ENCODE measurements at regions not wholly inside any gene's neighbourhood (a gene's known extent, or its start where the extent isn't known, plus 50 kb on each side); places are given as distances from the start of the nearest gene placed in this dataset.

GRCh38 chr3:24810881-24811280 lies 316.2 kb upstream of the THRB start:
- no peak for TF ChIP-seq CTCF (IDR thresholded peaks at IDR 0.05)
- Mint-ChIP-seq H3K9me3 (peaks cover 26% of the 10 kb centered on the region), H3K36me3 (ENCODE audit: low read depth) (no peaks in the 10 kb centered on the region), H3K27ac (no peak overlapping the region), H3K27me3 (ENCODE audit: insufficient read depth) (no peaks in the 10 kb centered on the region), H3K4me1 (ENCODE audit: low read depth) (no peaks in the 10 kb centered on the region), H3K4me3 (no peak overlapping the region)
- no peak for DNase-seq

- no peak for DNase-seq
- Mint-ChIP-seq H3K27ac (no peak overlapping the region), H3K4me1 (ENCODE audit: low read depth) (no peaks in the 10 kb centered on the region), H3K9me3 (peaks cover 29% of the 10 kb centered on the region), H3K4me3 (no peak overlapping the region), H3K27me3 (ENCODE audit: insufficient read depth) (no peaks in the 10 kb centered on the region), H3K36me3 (ENCODE audit: low read depth) (no peaks in the 10 kb centered on the region)
- TF ChIP-seq CTCF (IDR thresholded peaks at IDR 0.05): no peak
Observed at GRCh38 chr3:24812116-24812515, 317.5 kb upstream of the THRB start.

GRCh38 chr3:24818055-24818454 lies 323.4 kb upstream of the THRB start:
- TF ChIP-seq CTCF (IDR thresholded peaks at IDR 0.05): no peak
- Mint-ChIP-seq H3K4me1 (ENCODE audit: low read depth) (no peaks in the 10 kb centered on the region), H3K27me3 (ENCODE audit: insufficient read depth) (no peaks in the 10 kb centered on the region), H3K9me3 (peaks cover 36% of the 10 kb centered on the region), H3K27ac (no peak overlapping the region), H3K4me3 (no peak overlapping the region), H3K36me3 (ENCODE audit: low read depth) (no peaks in the 10 kb centered on the region)
- DNase-seq: no peak

GRCh38 chr3:24828011-24828410 lies 333.4 kb upstream of the THRB start:
- no peak for TF ChIP-seq CTCF (IDR thresholded peaks at IDR 0.05)
- no peaks in the 10 kb centered on the region for H3K4me1 Mint-ChIP-seq (ENCODE audit: low read depth)
- no peak overlapping the region for H3K4me3 Mint-ChIP-seq
- peaks cover 33% of the 10 kb centered on the region for H3K9me3 Mint-ChIP-seq
- H3K27me3 Mint-ChIP-seq (ENCODE audit: insufficient read depth): no peaks in the 10 kb centered on the region
- no peak for DNase-seq
- H3K36me3 Mint-ChIP-seq (ENCODE audit: low read depth): peaks cover 4% of the 10 kb centered on the region; the same call in 1 of the 2 replicates
- no peak overlapping the region for H3K27ac Mint-ChIP-seq

- Mint-ChIP-seq H3K27me3 (ENCODE audit: insufficient read depth) (no peaks in the 10 kb centered on the region), H3K27ac (no peak overlapping the region), H3K4me1 (ENCODE audit: low read depth) (no peaks in the 10 kb centered on the region), H3K36me3 (ENCODE audit: low read depth) (peaks cover 4% of the 10 kb centered on the region; the same call in 1 of the 2 replicates), H3K9me3 (peaks cover 28% of the 10 kb centered on the region), H3K4me3 (no peak overlapping the region)
- DNase-seq: no peak
- TF ChIP-seq CTCF (IDR thresholded peaks at IDR 0.05): no peak
Observed at GRCh38 chr3:24828551-24828950, 333.9 kb upstream of the THRB start.

GRCh38 chr3:24829011-24829581 lies 334.4 kb upstream of the THRB start:
- Mint-ChIP-seq H3K4me3 (no peak overlapping the region), H3K36me3 (ENCODE audit: low read depth) (peaks cover 4% of the 10 kb centered on the region; the same call in 1 of the 2 replicates), H3K4me1 (ENCODE audit: low read depth) (no peaks in the 10 kb centered on the region), H3K9me3 (peaks cover 24% of the 10 kb centered on the region), H3K27me3 (ENCODE audit: insufficient read depth) (no peaks in the 10 kb centered on the region), H3K27ac (no peak overlapping the region)
- DNase-seq: no peak
- TF ChIP-seq CTCF (IDR thresholded peaks at IDR 0.05): no peak

Measured in HFFc6 (cell line).